ENCODE measurements at regions not wholly inside any gene's neighbourhood (a gene's known extent, or its start where the extent isn't known, plus 50 kb on each side); places are given as distances from the start of the nearest gene placed in this dataset.

- TF ChIP-seq CTCF (IDR thresholded peaks at IDR 0.05) (no peak), POLR2A (IDR thresholded peaks at IDR 0.05) (no peak)
Observed at GRCh38 chr5:128687930-128688329, 149.9 kb upstream of the FBN2 start.

Data from testis (tissue), 2 donors.